Fibroblast of skin of abdomen (primary cell): ENCODE measurements at regions not wholly inside any gene's neighbourhood (a gene's known extent, or its start where the extent isn't known, plus 50 kb on each side); places are given as distances from the start of the nearest gene placed in this dataset.
"Not testable (repeated sequence)": the region's sequence is repeated elsewhere in the genome, so short reads cannot be mapped to it uniquely, and the experiment has no call there.

ENCODE experiments used
- DNase-seq: peaks from one replicate; pipeline ENCODE4 v3.0.0-alpha.2; 2013

- DNase-seq: peak; percentile 71
Observed at GRCh38 chr3:192968901-192969300, 51.2 kb upstream of the MB21D2 start.

GRCh38 chr3:192980632-192981031, 63.0 kb upstream of the MB21D2 start:
- DNase-seq: no peak

DNA sequence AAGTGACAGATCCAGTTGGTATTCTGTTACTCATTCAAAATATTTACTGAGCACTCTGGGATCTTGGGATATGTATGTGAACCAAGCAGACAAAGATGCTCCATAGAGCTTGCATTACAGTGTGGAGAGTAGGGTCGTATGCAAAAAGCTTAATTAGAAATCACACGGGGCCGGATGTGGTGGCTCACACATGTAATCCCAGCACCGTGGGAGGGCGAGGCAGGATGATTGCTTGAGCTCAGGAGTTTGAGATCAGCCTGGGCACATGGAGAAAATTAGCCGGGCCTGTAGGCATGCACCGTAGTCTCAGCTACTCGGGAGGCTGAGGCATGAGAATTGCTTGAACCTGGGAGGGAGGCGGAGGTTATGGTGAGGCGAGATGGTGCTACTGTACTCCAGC, 68.7 kb upstream of the MB21D2 start:
- no peak for DNase-seq

DNA sequence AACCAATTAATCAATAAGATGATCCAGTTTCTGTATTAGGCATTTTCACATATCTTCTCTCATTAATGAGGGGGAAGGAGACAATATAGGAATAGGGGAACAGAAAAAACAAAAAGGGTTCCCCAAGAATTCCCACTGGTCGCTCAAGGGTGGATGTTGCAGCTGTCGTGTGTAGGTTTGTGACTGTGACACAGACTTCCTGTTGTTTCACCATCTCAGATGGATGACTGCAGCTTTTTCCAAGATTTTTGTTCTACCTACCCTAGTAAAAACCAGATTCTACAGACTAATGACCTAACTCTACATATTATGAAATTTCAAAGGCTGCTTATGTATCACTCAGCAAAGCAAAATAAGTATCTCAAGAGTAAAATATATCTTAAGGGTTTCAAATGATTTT, 73.7 kb upstream of the MB21D2 start:
- no peak for DNase-seq

- DNase-seq: no peak
Observed at GRCh38 chr3:192992361-192992760, 74.7 kb upstream of the MB21D2 start.

- no peak for DNase-seq
Observed at GRCh38 chr3:192993411-192993810, 75.8 kb upstream of the MB21D2 start.

DNA sequence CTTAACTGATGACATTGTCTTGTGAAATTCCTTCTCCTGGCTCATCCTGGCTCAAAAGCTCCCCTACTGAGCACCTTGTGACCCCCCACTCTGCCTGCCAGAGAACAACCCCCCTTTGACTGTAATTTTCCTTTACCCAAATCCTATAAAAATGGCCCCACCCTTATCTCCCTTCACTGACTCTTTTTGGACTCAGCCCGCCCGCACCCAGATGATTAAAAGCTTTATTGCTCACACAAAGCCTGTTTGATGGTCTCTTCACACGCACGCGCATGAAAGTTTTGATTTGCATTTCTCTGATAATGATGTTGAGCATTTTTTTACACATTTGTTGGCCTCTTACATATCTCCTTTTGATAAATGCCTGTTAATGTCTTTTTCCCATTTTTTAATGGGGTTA, 83.5 kb upstream of the MB21D2 start:
- DNase-seq: not testable (repeated sequence)

DNA sequence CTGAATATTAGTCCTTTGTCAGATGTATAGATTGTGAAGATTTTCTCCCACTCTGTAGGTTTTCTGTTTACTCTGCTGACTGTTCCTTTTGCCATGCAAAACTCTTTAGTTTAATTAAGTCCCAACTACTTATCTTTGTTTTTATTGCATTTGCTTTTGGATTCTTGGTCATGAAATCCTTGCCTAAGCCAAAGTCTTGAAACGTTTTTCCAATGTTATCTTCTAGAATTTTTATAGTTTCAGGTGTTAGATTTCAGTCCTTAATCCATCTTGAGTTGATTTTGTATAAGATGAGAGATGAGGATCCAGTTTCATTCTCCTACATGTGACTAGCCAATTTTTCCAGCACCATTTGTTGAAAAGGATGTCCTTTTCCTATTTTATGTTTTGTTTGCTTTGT, 86.0 kb upstream of the MB21D2 start:
- not testable (repeated sequence) for DNase-seq

DNA sequence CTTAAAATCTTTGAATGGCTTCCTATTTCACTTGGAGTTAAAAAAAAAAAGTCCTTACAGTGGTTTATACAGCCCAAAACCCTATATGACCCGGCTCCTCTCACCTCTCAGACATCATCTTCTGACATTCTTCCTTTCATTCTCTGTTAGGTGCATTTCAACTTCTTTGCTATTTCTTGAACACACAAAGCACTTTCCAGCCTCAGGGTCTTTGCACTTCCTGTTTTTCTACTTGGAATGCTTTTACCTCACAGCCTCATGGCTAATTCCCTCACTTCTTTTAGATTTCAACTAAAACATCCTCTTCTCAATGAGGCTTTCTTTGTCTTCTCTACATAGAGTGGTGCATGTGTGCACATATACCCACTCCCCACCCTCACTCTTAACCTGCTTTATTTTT, 91.0 kb upstream of the MB21D2 start:
- no peak for DNase-seq

- DNase-seq: peak; percentile 10
Observed at GRCh38 chr3:193010191-193010590, 92.5 kb upstream of the MB21D2 start.

DNA sequence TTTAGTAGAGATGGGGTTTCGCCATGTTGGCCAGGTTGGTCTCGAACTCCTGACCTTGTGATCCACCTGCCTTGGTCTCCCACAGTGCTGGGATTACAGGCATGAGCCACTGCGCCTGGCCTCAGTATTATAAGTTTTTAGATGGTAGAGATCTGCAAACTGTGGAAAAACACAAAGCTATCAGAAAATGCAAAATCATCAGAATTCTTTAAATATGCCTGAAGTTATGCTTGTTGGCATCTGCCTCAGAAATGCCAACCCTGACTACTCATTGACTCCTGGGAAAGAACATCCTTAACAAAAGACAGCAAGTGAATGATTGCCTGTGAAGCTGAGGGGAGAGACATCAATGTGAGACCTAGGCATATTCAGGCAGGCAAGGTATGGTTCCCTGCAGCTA, 94.3 kb upstream of the MB21D2 start:
- no peak for DNase-seq

- DNase-seq: no peak
Observed at GRCh38 chr3:193014902-193015301, 97.2 kb upstream of the MB21D2 start.

DNA sequence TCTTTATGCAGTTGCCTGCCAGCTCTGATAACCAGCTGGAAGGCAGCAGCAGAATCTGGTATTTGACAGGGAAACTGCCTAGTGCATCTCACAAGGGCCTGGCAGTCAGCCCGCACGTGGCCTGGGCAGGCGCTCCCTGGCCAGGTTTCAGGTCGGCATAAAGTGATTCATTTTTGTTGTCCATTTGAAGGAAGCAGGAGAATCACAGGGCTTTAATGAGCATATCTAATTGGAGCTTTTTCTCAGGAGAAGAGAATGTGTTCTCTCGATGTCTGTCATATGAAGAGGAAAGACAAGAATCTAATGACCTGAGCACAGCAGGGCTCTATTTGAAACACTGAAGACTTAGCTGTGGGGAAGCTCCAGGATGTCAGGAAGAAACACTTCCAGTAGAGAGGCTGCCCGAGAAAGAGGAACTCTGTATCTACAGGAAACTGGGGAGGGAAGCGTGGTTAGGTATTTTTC, 98.8 kb upstream of the MB21D2 start:
- peak; percentile 2 for DNase-seq

DNA sequence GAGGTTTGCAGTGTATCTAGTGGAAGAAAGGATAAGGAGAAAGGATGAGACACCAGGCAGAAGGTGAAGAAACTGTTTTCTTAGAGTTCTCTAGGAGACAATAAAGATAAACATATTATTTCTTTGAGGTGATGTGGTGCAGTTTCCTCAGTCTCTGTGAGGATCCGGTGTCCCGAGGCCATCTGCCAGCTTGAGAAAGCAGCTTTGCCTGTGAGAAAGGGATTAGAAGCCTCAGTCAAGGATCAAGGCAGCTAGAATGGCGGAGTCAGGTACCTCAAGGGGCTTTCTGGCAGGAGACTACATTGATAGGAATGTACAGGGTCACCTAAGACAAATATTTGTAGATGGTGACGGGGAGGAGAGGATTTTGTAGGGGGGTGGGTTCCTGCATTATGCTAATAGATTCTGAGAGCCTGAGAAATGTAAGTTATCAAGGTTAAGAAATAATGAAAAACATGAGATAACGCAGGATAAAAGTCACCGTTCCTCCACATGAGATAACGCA, 103.9 kb upstream of the MB21D2 start:
- no peak for DNase-seq

DNA sequence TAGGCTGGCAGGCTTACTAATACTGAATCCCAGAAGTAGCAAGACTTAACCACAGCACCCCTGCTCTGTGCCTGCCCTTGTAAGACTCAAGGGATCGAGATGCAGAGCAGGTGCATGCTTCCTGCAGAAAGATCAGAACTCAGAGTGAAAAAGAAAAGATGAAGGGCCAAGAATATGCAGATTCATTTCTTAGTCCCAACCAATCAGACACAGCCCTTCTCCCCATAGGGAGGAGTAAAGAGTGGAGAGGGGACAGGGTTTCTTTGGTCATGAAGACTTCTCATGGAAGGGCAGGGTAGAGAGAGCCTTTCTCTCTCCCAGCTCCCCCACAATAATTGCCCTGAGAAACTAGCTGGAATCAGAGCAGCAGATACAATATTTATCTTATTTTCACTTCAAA, 105.6 kb upstream of the MB21D2 start:
- no peak for DNase-seq

GRCh38 chr3:193028258-193028657, 110.6 kb upstream of the MB21D2 start:
- no peak for DNase-seq

DNA sequence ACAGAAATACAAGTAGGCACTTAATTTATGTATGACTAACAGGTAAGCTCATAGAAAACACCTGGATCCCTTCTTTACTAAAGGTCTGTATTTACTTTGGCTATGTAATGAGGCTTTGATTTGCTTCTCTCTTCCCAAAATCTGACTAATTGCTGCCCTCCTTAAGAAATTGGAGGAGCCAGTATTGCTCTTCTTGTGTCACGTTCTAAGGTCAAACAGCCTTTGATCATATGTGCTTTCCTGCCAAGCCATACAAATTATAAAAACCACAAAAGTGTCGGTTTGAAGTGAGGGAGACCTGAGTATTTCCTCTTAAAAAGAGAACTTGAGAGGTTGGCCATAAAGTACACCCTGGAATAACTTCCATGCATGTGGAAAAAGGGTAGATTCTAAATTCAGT, 112.1 kb upstream of the MB21D2 start:
- DNase-seq: no peak

DNA sequence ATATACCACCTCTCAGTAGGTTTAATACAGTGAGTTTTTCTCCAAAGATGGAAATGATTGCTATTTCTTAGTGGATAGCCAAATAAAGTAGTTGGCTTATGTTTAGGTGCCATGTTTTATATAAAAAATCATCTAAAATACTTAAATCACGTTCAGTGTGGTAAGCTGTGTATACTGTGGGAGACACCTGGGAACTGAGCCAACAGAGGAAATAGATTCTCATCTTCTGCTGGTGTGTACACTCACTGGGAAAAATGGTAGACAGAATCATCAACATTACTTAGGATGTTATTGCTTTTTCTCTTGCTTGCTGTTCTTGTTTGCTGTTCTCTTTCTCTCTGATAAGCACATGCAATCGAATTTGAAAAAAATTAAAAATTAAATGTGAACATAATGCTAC, 112.6 kb upstream of the MB21D2 start:
- peak; percentile 49 for DNase-seq

DNA sequence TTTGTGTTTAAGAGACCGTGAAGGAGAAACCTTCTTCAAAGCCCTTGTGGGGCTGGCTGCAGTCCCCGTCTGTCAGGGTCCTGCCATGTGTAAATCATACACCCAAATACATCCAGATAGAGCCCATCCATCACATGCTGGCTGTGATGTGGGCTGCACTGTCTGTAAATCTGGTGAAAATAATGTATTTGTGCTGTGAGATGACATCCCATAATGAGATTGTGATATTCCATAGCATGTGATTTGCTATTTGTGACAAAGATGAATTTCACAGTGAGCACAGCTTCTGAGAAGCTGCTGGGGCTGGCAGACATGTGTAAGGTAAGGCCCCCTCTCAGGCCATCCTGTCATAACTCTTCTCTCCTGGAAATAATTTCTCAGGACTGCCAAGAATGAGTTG, 114.3 kb upstream of the MB21D2 start:
- DNase-seq: no peak

GRCh38 chr3:193033226-193033780, 115.6 kb upstream of the MB21D2 start:
- DNase-seq: no peak

DNA sequence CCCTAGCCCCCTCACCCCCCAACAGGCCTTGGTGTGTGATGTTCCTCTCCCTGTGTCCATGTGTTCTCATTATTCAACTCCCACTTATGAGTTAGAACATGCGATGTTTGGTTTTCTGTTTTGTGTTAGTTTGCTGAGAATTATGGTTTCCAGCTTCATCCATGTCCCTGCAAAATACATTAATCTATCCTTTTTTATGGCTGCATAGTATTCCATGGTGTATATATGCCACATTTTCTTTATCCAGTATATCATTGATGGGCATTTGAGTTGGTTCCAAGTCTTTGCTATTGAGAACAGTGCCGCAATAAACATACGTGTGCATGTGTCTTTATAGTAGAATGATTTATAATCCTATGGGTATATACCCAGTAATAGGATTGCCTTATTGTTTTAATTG, 120.2 kb upstream of the MB21D2 start:
- not testable (repeated sequence) for DNase-seq

- no peak for DNase-seq
Observed at GRCh38 chr3:193039058-193039457, 121.4 kb upstream of the MB21D2 start.

- DNase-seq: peak; percentile 40
Observed at GRCh38 chr3:193040836-193041672, 123.4 kb upstream of the MB21D2 start.

GRCh38 chr3:193046371-193046770, 128.7 kb upstream of the MB21D2 start:
- DNase-seq: no peak
